CD14-positive monocyte (primary cell): ENCODE measurements at regions not wholly inside any gene's neighbourhood (a gene's known extent, or its start where the extent isn't known, plus 50 kb on each side); places are given as distances from the start of the nearest gene placed in this dataset.

Source experiments
- DNase-seq, 3 donors: peaks; one replicate each; pipeline ENCODE4 v3.0.0-alpha.2; 2011 to 2022
- H2AFZ ChIP-seq: 2 replicates; pipeline ENCODE4 v1.6.0; 2012; ENCODE audit warnings: mild to moderate bottlenecking, low read depth, low read length, inconsistent platforms; ENCODE audit not compliant: insufficient read depth, poor library complexity, severe bottlenecking
- H3K27ac ChIP-seq, 2 donors: 1 replicate in 1 of 2; 2 replicates in 1 of 2; pipeline ENCODE4 v1.5.1; 2012 to 2013; ENCODE audit warnings: low read length in 2 of 2, control low read depth in 1 of 2, inconsistent platforms in 1 of 2, low read depth in 1 of 2, mild to moderate bottlenecking in 1 of 2
- H3K27me3 ChIP-seq, 2 donors: one replicate each; pipeline versions ENCODE4 v1.6.0 to v1.6.1; 2011 to 2013; ENCODE audit warnings: low read length in 2 of 2; ENCODE audit not compliant: control insufficient read depth in 2 of 2, insufficient read depth in 2 of 2
- H3K36me3 ChIP-seq, 2 donors: replicated peaks in 1 of 2; 1 replicate in 1 of 2; 2 replicates in 1 of 2; pipeline versions ENCODE4 v1.5.1 to v1.6.1; 2012 to 2013; ENCODE audit warnings: low read length in 2 of 2, control low read depth in 1 of 2, inconsistent platforms in 1 of 2, mild to moderate bottlenecking in 1 of 2; ENCODE audit not compliant: insufficient read depth in 2 of 2, control insufficient read depth in 1 of 2
- H3K4me1 ChIP-seq, 2 donors: 1 replicate in 1 of 2; 2 replicates in 1 of 2; pipeline versions ENCODE4 v1.5.1 to v1.6.1; 2012 to 2013; ENCODE audit warnings: low read length in 2 of 2, control low read depth in 1 of 2, inconsistent platforms in 1 of 2, mild to moderate bottlenecking in 1 of 2, moderate library complexity in 1 of 2; ENCODE audit not compliant: insufficient read depth in 2 of 2, control insufficient read depth in 1 of 2
- H3K4me2 ChIP-seq: replicated peaks from 2 replicates; pipeline ENCODE3; 2012; ENCODE audit warnings: low read length, moderate library complexity, mild to moderate bottlenecking; ENCODE audit not compliant: poor library complexity, severe bottlenecking; ENCODE audit errors: extremely low read depth
- H3K4me3 ChIP-seq, 3 experiments: fragments of 200-600 bp in 1 of 3; sonication (generic) in 1 of 3; replicated peaks in 1 of 3; 1 replicate in 2 of 3; 2 replicates in 1 of 3; pipeline ENCODE4 v1.5.1; 2011 to 2013; ENCODE audit warnings: low read length in 3 of 3, mild to moderate bottlenecking in 3 of 3, control low read depth in 2 of 3, low read depth in 2 of 3, inconsistent platforms in 1 of 3, moderate library complexity in 1 of 3
- H3K79me2 ChIP-seq: 2 replicates; pipeline ENCODE4 v1.6.0; 2012; ENCODE audit warnings: mild to moderate bottlenecking, control low read depth, inconsistent platforms, low read length, moderate library complexity; ENCODE audit not compliant: insufficient read depth
- H3K9ac ChIP-seq: 2 replicates; pipeline ENCODE4 v1.6.0; 2017; ENCODE audit warnings: low read length, mild to moderate bottlenecking; ENCODE audit not compliant: insufficient read depth, poor library complexity, severe bottlenecking
- H3K9me3 ChIP-seq, 2 donors: replicated peaks in 1 of 2; 1 replicate in 1 of 2; 2 replicates in 1 of 2; pipeline versions ENCODE4 v1.5.1 to v1.6.1; 2012 to 2013; ENCODE audit warnings: low read length in 2 of 2, control low read depth in 1 of 2; ENCODE audit not compliant: control insufficient read depth in 1 of 2, insufficient read depth in 1 of 2
- H4K20me1 ChIP-seq: 2 replicates; pipeline ENCODE4 v1.6.0; 2012; ENCODE audit warnings: mild to moderate bottlenecking, low read length, control low read depth, moderate library complexity; ENCODE audit not compliant: insufficient read depth
- H3K27ac Mint-ChIP-seq, 7 donors: one replicate each; pipeline ENCODE4 v1.8.0; 2020; ENCODE audit warnings: mild to moderate bottlenecking in 7 of 7, mixed read lengths in 7 of 7, moderate library complexity in 6 of 7, inconsistent platforms in 2 of 7
- H3K27me3 Mint-ChIP-seq, 3 donors: one replicate each; pipeline ENCODE4 v1.8.0; 2021 to 2022; ENCODE audit warnings: low read depth in 3 of 3, mild to moderate bottlenecking in 3 of 3, mixed read lengths in 3 of 3, moderate library complexity in 3 of 3, inconsistent platforms in 1 of 3
- H3K36me3 Mint-ChIP-seq, 2 donors: one replicate each; pipeline ENCODE4 v1.8.0; 2020; ENCODE audit warnings: mixed read lengths in 2 of 2, inconsistent platforms in 1 of 2, mild to moderate bottlenecking in 1 of 2
- H3K4me1 Mint-ChIP-seq: one replicate; pipeline ENCODE4 v1.8.0; 2020; ENCODE audit warnings: mild to moderate bottlenecking, mixed read lengths
- H3K4me3 Mint-ChIP-seq, 2 donors: one replicate each; pipeline ENCODE4 v1.8.0; 2020; ENCODE audit warnings: mild to moderate bottlenecking in 2 of 2, mixed read lengths in 2 of 2, moderate library complexity in 1 of 2
- H3K9me3 Mint-ChIP-seq, 7 donors: one replicate each; pipeline ENCODE4 v1.8.0; 2020 to 2022; ENCODE audit warnings: mixed read lengths in 7 of 7, mild to moderate bottlenecking in 6 of 7, moderate library complexity in 6 of 7, inconsistent platforms in 2 of 7
- WGBS: methylation state at CpG from one replicate; pipeline ENCODE4 v1.1.5; 2013; ENCODE audit warnings: missing lambda C conversion rate; ENCODE audit not compliant: insufficient coverage; 5-methylcytosine and 5-hydroxymethylcytosine counted together
- intact Hi-C, 2 donors: fragments of 100-400 bp; cut with micrococcal nuclease; formaldehyde crosslinking; loops; one replicate each; pipeline versions ENCODE4 v1.15.0 to v1.15.1; 2023
- TF ChIP-seq, protein P1 (sequence below): fragments of 200-600 bp; IDR thresholded peaks from one replicate; pipeline ENCODE4 v1.8.0; 2022; ENCODE audit warnings: antibody characterized with exemption, mild to moderate bottlenecking

GRCh38 chr9:36479101-36479500 lies 79.0 kb upstream of the RNF38 start:
- Histone ChIP-seq H3K79me2 (peaks cover 90% of the 10 kb centered on the region), H3K9ac (no peak overlapping the region), H3K4me3 (no peak overlapping the region), H4K20me1 (peaks cover 86% of the 10 kb centered on the region), H3K4me1 (no peaks in the 10 kb centered on the region), H3K9me3 (no peaks in the 10 kb centered on the region), H3K36me3 (peaks cover 2 to 7% of the 10 kb centered on the region in 2 donors), H3K27ac (no peak overlapping the region), H3K4me2 (no peak overlapping the region), H2AFZ (no peak overlapping the region), H3K27me3 (no peaks in the 10 kb centered on the region)
- H3K27me3 Mint-ChIP-seq = peaks cover 0 to 2% (median 1%) of the 10 kb centered on the region in 3 donors
- H3K9me3 Mint-ChIP-seq = no peaks in the 10 kb centered on the region
- H3K4me1 Mint-ChIP-seq = peaks cover 24% of the 10 kb centered on the region
- TF ChIP-seq, protein P1, sequence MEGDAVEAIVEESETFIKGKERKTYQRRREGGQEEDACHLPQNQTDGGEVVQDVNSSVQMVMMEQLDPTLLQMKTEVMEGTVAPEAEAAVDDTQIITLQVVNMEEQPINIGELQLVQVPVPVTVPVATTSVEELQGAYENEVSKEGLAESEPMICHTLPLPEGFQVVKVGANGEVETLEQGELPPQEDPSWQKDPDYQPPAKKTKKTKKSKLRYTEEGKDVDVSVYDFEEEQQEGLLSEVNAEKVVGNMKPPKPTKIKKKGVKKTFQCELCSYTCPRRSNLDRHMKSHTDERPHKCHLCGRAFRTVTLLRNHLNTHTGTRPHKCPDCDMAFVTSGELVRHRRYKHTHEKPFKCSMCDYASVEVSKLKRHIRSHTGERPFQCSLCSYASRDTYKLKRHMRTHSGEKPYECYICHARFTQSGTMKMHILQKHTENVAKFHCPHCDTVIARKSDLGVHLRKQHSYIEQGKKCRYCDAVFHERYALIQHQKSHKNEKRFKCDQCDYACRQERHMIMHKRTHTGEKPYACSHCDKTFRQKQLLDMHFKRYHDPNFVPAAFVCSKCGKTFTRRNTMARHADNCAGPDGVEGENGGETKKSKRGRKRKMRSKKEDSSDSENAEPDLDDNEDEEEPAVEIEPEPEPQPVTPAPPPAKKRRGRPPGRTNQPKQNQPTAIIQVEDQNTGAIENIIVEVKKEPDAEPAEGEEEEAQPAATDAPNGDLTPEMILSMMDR = no peak
- H3K4me3 Mint-ChIP-seq = no peak overlapping the region
- H3K36me3 Mint-ChIP-seq = peaks cover 0 to 13% of the 10 kb centered on the region in 2 donors
- H3K27ac Mint-ChIP-seq = peak overlapping the region in 4 of 7 donors; percentile 20 to 80 (median 67)
- no CpG with 5 or more reads among the region's 4 CpGs for WGBS
- intact Hi-C loops = no loop called here
- DNase-seq = no peak

GRCh38 chr9:36471359-36471758 lies 71.3 kb upstream of the RNF38 start:
- Mint-ChIP-seq H3K9me3 (no peaks in the 10 kb centered on the region), H3K27ac (peak overlapping the region; percentile 73 to 94 (median 88)), H3K4me1 (peaks cover 25% of the 10 kb centered on the region), H3K4me3 (peak overlapping the region; percentile 70 to 93), H3K36me3 (peaks cover 0 to 10% of the 10 kb centered on the region in 2 donors), H3K27me3 (peaks cover 0 to 3% (median 0%) of the 10 kb centered on the region in 3 donors)
- WGBS = 59% methylated on average over 2 of the region's 3 CpGs
- H3K79me2 ChIP-seq = peaks cover 79% of the 10 kb centered on the region
- H3K27me3 ChIP-seq = no peaks in the 10 kb centered on the region
- H3K4me3 ChIP-seq = peak overlapping the region in 2 of 3 experiments; percentile 65 to 70
- TF ChIP-seq, protein P1 = no peak
- no peak for DNase-seq
- peak overlapping the region; percentile 76 for H3K4me2 ChIP-seq
- H3K27ac ChIP-seq = peak overlapping the region; percentile 29 to 79
- no peaks in the 10 kb centered on the region for H3K9me3 ChIP-seq
- intact Hi-C loops = no loop called here
- H3K36me3 ChIP-seq = no peaks in the 10 kb centered on the region
- H3K9ac ChIP-seq = peak overlapping the region; percentile 54
- peaks cover 58% of the 10 kb centered on the region for H4K20me1 ChIP-seq
- peak overlapping the region; percentile 42 for H2AFZ ChIP-seq
- H3K4me1 ChIP-seq = peaks cover 15% of the 10 kb centered on the region in 2 donors
